ENCODE measurements at regions not wholly inside any gene's neighbourhood (a gene's known extent, or its start where the extent isn't known, plus 50 kb on each side); places are given as distances from the start of the nearest gene placed in this dataset.

DNA sequence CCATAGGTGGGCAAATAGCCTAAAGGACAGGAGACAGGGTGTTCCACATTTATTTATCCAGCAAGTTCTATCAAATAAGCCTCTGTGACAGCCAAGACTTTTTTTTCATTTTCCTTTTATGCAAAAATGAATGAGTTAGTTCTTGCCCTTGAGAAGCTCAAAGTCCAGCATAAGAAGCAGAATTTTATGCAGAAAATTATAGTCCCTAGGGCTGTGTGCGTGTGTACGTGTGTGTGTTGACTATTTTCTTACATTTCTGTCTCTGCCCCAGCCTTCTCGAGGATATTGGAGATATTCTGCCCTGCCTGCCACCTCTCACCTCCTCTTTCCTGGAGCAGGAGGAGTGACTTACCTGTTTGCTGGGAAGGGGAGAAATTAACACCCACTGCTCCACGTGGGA is 221.9 kb downstream of the SREK1 start:
- intact Hi-C loops (cut with micrococcal nuclease; ENCODE audit: unreplicated experiment): no loop called here
- ChIA-PET CTCF (no interaction called here), POLR2A (ENCODE audit: low non-redundant PET) (no interaction called here)
- Histone ChIP-seq H3K4me3 (ENCODE audit: low read depth, low read length, poor library complexity, severe bottlenecking) (no peak overlapping the region), H3K27me3 (replicated peaks; ENCODE audit: insufficient read depth, low read depth, low read length, poor library complexity) (no peaks in the 10 kb centered on the region), H3K27ac (ENCODE audit: low read depth, low read length, poor library complexity, severe bottlenecking) (no peak overlapping the region), H3K9me3 (ENCODE audit: low read depth, low read length, poor library complexity, severe bottlenecking) (no peaks in the 10 kb centered on the region), H3K36me3 (ENCODE audit: insufficient read depth, low read length, poor library complexity, severe bottlenecking) (no peaks in the 10 kb centered on the region), H3K4me1 (ENCODE audit: insufficient read depth, low read length, poor library complexity, severe bottlenecking) (no peaks in the 10 kb centered on the region)
- TF ChIP-seq, protein P1, sequence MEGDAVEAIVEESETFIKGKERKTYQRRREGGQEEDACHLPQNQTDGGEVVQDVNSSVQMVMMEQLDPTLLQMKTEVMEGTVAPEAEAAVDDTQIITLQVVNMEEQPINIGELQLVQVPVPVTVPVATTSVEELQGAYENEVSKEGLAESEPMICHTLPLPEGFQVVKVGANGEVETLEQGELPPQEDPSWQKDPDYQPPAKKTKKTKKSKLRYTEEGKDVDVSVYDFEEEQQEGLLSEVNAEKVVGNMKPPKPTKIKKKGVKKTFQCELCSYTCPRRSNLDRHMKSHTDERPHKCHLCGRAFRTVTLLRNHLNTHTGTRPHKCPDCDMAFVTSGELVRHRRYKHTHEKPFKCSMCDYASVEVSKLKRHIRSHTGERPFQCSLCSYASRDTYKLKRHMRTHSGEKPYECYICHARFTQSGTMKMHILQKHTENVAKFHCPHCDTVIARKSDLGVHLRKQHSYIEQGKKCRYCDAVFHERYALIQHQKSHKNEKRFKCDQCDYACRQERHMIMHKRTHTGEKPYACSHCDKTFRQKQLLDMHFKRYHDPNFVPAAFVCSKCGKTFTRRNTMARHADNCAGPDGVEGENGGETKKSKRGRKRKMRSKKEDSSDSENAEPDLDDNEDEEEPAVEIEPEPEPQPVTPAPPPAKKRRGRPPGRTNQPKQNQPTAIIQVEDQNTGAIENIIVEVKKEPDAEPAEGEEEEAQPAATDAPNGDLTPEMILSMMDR (conservative IDR thresholded peaks at IDR 0.05; ENCODE audit: low read depth, low read length): no peak
- no peak for TF ChIP-seq EZH2 (IDR thresholded peaks at IDR 0.05; ENCODE audit: borderline replicate concordance, low read depth, low read length, poor library complexity, severe bottlenecking)
- BruUV-seq (replicated peaks): no TSS peak
- DNase-seq (ENCODE audit: low spot score): no peak

DNA sequence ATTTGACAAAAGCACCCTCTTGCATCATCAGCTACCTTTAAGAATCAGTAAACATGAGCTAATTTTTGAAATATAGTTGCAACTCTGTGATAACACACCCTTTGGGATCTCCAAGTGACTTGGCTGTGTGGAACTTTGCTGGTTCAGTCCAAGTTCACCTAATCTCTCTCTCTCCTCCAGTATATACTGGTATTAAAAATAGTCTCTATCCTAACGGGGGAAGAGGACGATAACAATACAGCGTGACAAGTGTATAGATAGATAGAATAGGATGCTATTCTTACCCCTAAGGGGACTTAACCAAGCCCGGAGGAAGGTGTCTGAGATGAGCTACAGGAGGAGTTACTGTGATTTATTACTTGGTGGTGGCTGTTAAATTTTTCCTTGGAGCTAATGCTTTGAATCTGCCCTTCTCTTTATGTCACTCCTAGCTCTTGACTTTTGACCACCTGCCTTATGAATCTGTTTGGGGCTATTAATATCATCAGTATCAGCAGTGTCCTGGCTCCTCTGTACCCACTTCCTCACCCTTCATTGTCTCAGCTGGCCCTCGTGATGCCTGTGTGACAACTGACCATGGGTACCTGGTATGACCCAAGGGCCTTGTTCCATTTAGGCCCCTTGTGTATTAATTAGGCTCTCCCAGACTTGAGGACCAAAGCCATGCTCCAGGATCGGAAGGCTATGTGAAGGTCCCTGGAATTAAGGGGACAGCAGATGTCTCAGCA is 223.9 kb downstream of the SREK1 start:
- intact Hi-C loops (cut with micrococcal nuclease; ENCODE audit: unreplicated experiment): no loop called here
- no peaks in the 10 kb centered on the region for H3K36me3 ChIP-seq (ENCODE audit: insufficient read depth, low read length, poor library complexity, severe bottlenecking)
- H3K4me3 ChIP-seq (ENCODE audit: low read depth, low read length, poor library complexity, severe bottlenecking): no peak overlapping the region
- H3K27me3 ChIP-seq (replicated peaks; ENCODE audit: insufficient read depth, low read depth, low read length, poor library complexity): no peaks in the 10 kb centered on the region
- no TSS peak for BruUV-seq (replicated peaks)
- ChIA-PET CTCF (no interaction called here), POLR2A (ENCODE audit: low non-redundant PET) (interaction anchor here (0.6 kb wide), 1 partner anchor 45 kb away, joined by 5 read pairs; no protein-coding TSS in a partner anchor)
- TF ChIP-seq, protein P1 (conservative IDR thresholded peaks at IDR 0.05; ENCODE audit: low read depth, low read length): no peak
- no peak for TF ChIP-seq EZH2 (IDR thresholded peaks at IDR 0.05; ENCODE audit: borderline replicate concordance, low read depth, low read length, poor library complexity, severe bottlenecking)
- H3K4me1 ChIP-seq (ENCODE audit: insufficient read depth, low read length, poor library complexity, severe bottlenecking): no peaks in the 10 kb centered on the region
- DNase-seq (ENCODE audit: low spot score): no peak
- no peak overlapping the region for H3K27ac ChIP-seq (ENCODE audit: low read depth, low read length, poor library complexity, severe bottlenecking)
- H3K9me3 ChIP-seq (ENCODE audit: low read depth, low read length, poor library complexity, severe bottlenecking): no peaks in the 10 kb centered on the region

DNA sequence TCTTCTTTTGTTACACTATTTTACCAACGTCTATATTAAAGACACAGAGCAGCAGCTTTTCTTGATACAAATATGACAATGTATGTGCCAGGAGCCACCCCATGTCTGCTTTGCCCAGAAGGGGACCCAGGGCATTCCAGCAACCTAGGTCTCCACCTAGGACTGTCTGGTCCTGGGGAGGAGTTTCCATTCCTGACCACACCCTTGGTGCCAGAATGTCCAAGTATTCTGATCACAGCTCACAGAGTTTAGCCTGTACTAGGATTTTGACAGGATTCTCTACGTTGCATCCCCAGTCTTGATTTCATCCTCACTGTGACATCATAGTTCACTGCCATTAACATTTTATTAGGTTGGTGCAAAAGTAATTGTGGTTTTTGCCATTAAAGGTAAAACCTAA is 224.7 kb downstream of the SREK1 start:
- H3K4me1 ChIP-seq (ENCODE audit: insufficient read depth, low read length, poor library complexity, severe bottlenecking): no peaks in the 10 kb centered on the region
- TF ChIP-seq, protein P1 (conservative IDR thresholded peaks at IDR 0.05; ENCODE audit: low read depth, low read length): no peak
- TF ChIP-seq EZH2 (IDR thresholded peaks at IDR 0.05; ENCODE audit: borderline replicate concordance, low read depth, low read length, poor library complexity, severe bottlenecking): no peak
- no peak for DNase-seq (ENCODE audit: low spot score)
- no peaks in the 10 kb centered on the region for H3K36me3 ChIP-seq (ENCODE audit: insufficient read depth, low read length, poor library complexity, severe bottlenecking)
- no peaks in the 10 kb centered on the region for H3K9me3 ChIP-seq (ENCODE audit: low read depth, low read length, poor library complexity, severe bottlenecking)
- CTCF ChIA-PET: no interaction called here
- H3K4me3 ChIP-seq (ENCODE audit: low read depth, low read length, poor library complexity, severe bottlenecking): no peak overlapping the region
- H3K27me3 ChIP-seq (replicated peaks; ENCODE audit: insufficient read depth, low read depth, low read length, poor library complexity): no peaks in the 10 kb centered on the region
- POLR2A ChIA-PET (ENCODE audit: low non-redundant PET): no interaction called here
- no TSS peak for BruUV-seq (replicated peaks)
- H3K27ac ChIP-seq (ENCODE audit: low read depth, low read length, poor library complexity, severe bottlenecking): no peak overlapping the region
- intact Hi-C loops (cut with micrococcal nuclease; ENCODE audit: unreplicated experiment): no loop called here
